Keratinocyte (primary cell): ENCODE measurements at regions not wholly inside any gene's neighbourhood (a gene's known extent, or its start where the extent isn't known, plus 50 kb on each side); places are given as distances from the start of the nearest gene placed in this dataset.

ENCODE experiments used
- DNase-seq: peaks from one replicate; pipeline ENCODE4 v3.0.0-alpha.2; 2011; ENCODE audit warnings: low read depth, missing footprints, low spot score
- FAIRE-seq: peaks from 2 replicates; lab custom pipeline; 2011; peaks lifted over from hg19 to GRCh38; lab: Jason Lieb, UNC
- H2AFZ ChIP-seq: 2 replicates; pipeline ENCODE4 v1.6.0; 2012; ENCODE audit warnings: low read length, control low read depth, inconsistent platforms; ENCODE audit not compliant: control insufficient read depth
- H3K27ac ChIP-seq: 2 replicates; pipeline ENCODE4 v1.5.1; 2011; ENCODE audit warnings: low read length; ENCODE audit not compliant: control insufficient read depth, insufficient read depth
- H3K27me3 ChIP-seq: 3 replicates; pipeline ENCODE4 v1.6.0; 2011; ENCODE audit warnings: low read length; ENCODE audit not compliant: control insufficient read depth, insufficient read depth; ENCODE audit errors: extremely low read depth
- H3K36me3 ChIP-seq, 2 experiments: 2 replicates in 1 of 2; 3 replicates in 1 of 2; pipeline ENCODE4 v1.5.1; 2011; ENCODE audit warnings: low read length in 2 of 2, mild to moderate bottlenecking in 1 of 2; ENCODE audit not compliant: control insufficient read depth in 2 of 2, insufficient read depth in 2 of 2; ENCODE audit errors: extremely low read depth in 1 of 2
- H3K4me1 ChIP-seq: 3 replicates; pipeline ENCODE4 v1.5.1; 2011; ENCODE audit warnings: low read length; ENCODE audit not compliant: control insufficient read depth, insufficient read depth; ENCODE audit errors: extremely low read depth
- H3K4me2 ChIP-seq: 3 replicates; pipeline ENCODE4 v1.6.0; 2011; ENCODE audit warnings: low read depth, low read length; ENCODE audit not compliant: control insufficient read depth, insufficient read depth; ENCODE audit errors: extremely low read depth
- H3K4me3 ChIP-seq, 3 experiments: fragments of 200-600 bp in 1 of 3; sonication (generic) in 1 of 3; 2 replicates in 2 of 3; 3 replicates in 1 of 3; pipeline ENCODE4 v1.5.1; 2011 to 2016; ENCODE audit warnings: low read length in 3 of 3, mild to moderate bottlenecking in 3 of 3, control low read depth in 2 of 3, inconsistent platforms in 1 of 3, low read depth in 1 of 3, mixed read lengths in 1 of 3, mixed run types in 1 of 3, moderate library complexity in 1 of 3; ENCODE audit not compliant: control insufficient read depth in 2 of 3, insufficient read depth in 2 of 3; ENCODE audit errors: extremely low read depth in 1 of 3
- H3K79me2 ChIP-seq: 2 replicates; pipeline ENCODE4 v1.6.0; 2012; ENCODE audit warnings: low read length; ENCODE audit not compliant: control insufficient read depth, insufficient read depth
- H3K9ac ChIP-seq: 3 replicates; pipeline ENCODE4 v1.6.0; 2011; ENCODE audit warnings: low read length; ENCODE audit not compliant: control insufficient read depth, insufficient read depth; ENCODE audit errors: extremely low read depth
- H3K9me1 ChIP-seq: 3 replicates; pipeline ENCODE4 v1.6.0; 2011; ENCODE audit warnings: low read length; ENCODE audit not compliant: control insufficient read depth, insufficient read depth; ENCODE audit errors: extremely low read depth
- H3K9me3 ChIP-seq: 2 replicates; pipeline ENCODE4 v1.5.1; 2012; ENCODE audit warnings: low read depth, low read length; ENCODE audit not compliant: control insufficient read depth
- H4K20me1 ChIP-seq: 3 replicates; pipeline ENCODE4 v1.6.0; 2011; ENCODE audit warnings: low read length; ENCODE audit not compliant: control insufficient read depth, insufficient read depth; ENCODE audit errors: extremely low read depth
- CTCF ChIP-seq, 3 experiments: IDR thresholded peaks in 1 of 3; conservative IDR thresholded peaks in 1 of 3; optimal IDR thresholded peaks in 1 of 3; 2 replicates in 2 of 3; 3 replicates in 1 of 3; pipeline versions ENCODE3 to v1.5.1; 2011; ENCODE audit warnings: low read length in 3 of 3, mild to moderate bottlenecking in 3 of 3, moderate library complexity in 2 of 3, control low read depth in 1 of 3, inconsistent platforms in 1 of 3; ENCODE audit not compliant: insufficient read depth in 2 of 3; ENCODE audit errors: extremely low read depth in 1 of 3
- EZH2 ChIP-seq: IDR thresholded peaks from one replicate; pipeline ENCODE4 v1.6.1; 2012; ENCODE audit warnings: inconsistent platforms, mild to moderate bottlenecking, low read length, moderate library complexity
- dilution Hi-C: fragments of 300-500 bp; cut with MboI; formaldehyde crosslinking; loops from one replicate; pipeline ENCODE4 v1.7.0; 2020; ENCODE audit warnings: low sequenced_read_pairs; ENCODE audit not compliant: extremely low pct_ligation_motif_present

GRCh38 chr5:178785999-178786398 lies 55.5 kb upstream of the ZNF354A start:
- Histone ChIP-seq H2AFZ (no peak overlapping the region), H3K4me2 (no peak overlapping the region), H3K4me1 (peaks cover 3% of the 10 kb centered on the region), H3K36me3 (no peaks in the 10 kb centered on the region), H3K9me1 (no peaks in the 10 kb centered on the region), H3K79me2 (no peaks in the 10 kb centered on the region), H4K20me1 (no peaks in the 10 kb centered on the region), H3K9me3 (peaks cover 12% of the 10 kb centered on the region), H3K4me3 (no peak overlapping the region), H3K9ac (no peak overlapping the region), H3K27me3 (no peaks in the 10 kb centered on the region), H3K27ac (no peak overlapping the region)
- FAIRE-seq, result no peak
- dilution Hi-C loops, result no loop called here
- no peak for DNase-seq
- TF ChIP-seq CTCF (optimal IDR thresholded peaks at IDR 0.05 in 1 of 3, IDR thresholded peaks at IDR 0.05 in 1 of 3, conservative IDR thresholded peaks at IDR 0.05 in 1 of 3; ENCODE audit: extremely low read depth in 1 of 3, insufficient read depth in 2 of 3, low read length in 3 of 3) (no peak), EZH2 (no peak)

GRCh38 chr5:178784391-178784790 lies 53.9 kb upstream of the ZNF354A start:
- no peak overlapping the region for H3K4me2 ChIP-seq
- peaks cover 3% of the 10 kb centered on the region for H3K4me1 ChIP-seq
- H3K27me3 ChIP-seq, result no peaks in the 10 kb centered on the region
- no peak for TF ChIP-seq EZH2
- no peaks in the 10 kb centered on the region for H3K9me1 ChIP-seq
- H2AFZ ChIP-seq, result no peak overlapping the region
- no peaks in the 10 kb centered on the region for H3K36me3 ChIP-seq
- DNase-seq (no peak), FAIRE-seq (no peak)
- H4K20me1 ChIP-seq, result no peaks in the 10 kb centered on the region
- H3K9me3 ChIP-seq, result peaks cover 5% of the 10 kb centered on the region
- H3K79me2 ChIP-seq, result no peaks in the 10 kb centered on the region
- dilution Hi-C loops, result no loop called here
- H3K9ac ChIP-seq, result no peak overlapping the region
- no peak overlapping the region for H3K4me3 ChIP-seq
- no peak overlapping the region for H3K27ac ChIP-seq

GRCh38 chr5:178781936-178782335 lies 51.5 kb upstream of the ZNF354A start:
- Histone ChIP-seq H3K27ac (no peak overlapping the region), H4K20me1 (no peaks in the 10 kb centered on the region), H3K4me2 (no peak overlapping the region), H3K79me2 (no peaks in the 10 kb centered on the region), H3K4me1 (peaks cover 3% of the 10 kb centered on the region), H3K4me3 (no peak overlapping the region), H2AFZ (no peak overlapping the region), H3K27me3 (no peaks in the 10 kb centered on the region), H3K36me3 (no peaks in the 10 kb centered on the region), H3K9ac (no peak overlapping the region), H3K9me3 (peaks cover 3% of the 10 kb centered on the region), H3K9me1 (no peaks in the 10 kb centered on the region)
- FAIRE-seq, result no peak
- dilution Hi-C loops, result no loop called here
- TF ChIP-seq CTCF (optimal IDR thresholded peaks at IDR 0.05 in 1 of 3, IDR thresholded peaks at IDR 0.05 in 1 of 3, conservative IDR thresholded peaks at IDR 0.05 in 1 of 3; ENCODE audit: extremely low read depth in 1 of 3, insufficient read depth in 2 of 3, low read length in 3 of 3) (no peak), EZH2 (no peak)
- DNase-seq, result no peak
